SK-N-SH treated with all-trans-retinoic acid at 6 μM for 48 hours (cell line): ENCODE measurements at regions not wholly inside any gene's neighbourhood (a gene's known extent, or its start where the extent isn't known, plus 50 kb on each side); places are given as distances from the start of the nearest gene placed in this dataset.

ENCODE experiments used
- CSDC2 ChIP-seq: fragments of 250-450 bp; sonication (Bioruptor Pico); IDR thresholded peaks from 2 replicates; pipeline ENCODE4 v1.5.0; 2020; ENCODE audit warnings: mild to moderate bottlenecking, moderate library complexity
- ESRRG ChIP-seq: fragments of 250-450 bp; sonication (Bioruptor Pico); IDR thresholded peaks from 2 replicates; pipeline ENCODE4 v1.6.1; 2021; ENCODE audit warnings: mild to moderate bottlenecking
- OSR1 ChIP-seq: fragments of 250-450 bp; sonication (Bioruptor Pico); IDR thresholded peaks from 2 replicates; pipeline ENCODE4 v1.8.0; 2022; ENCODE audit warnings: moderate library complexity, mild to moderate bottlenecking, inconsistent platforms
- RARB ChIP-seq: fragments of 250-450 bp; sonication (Bioruptor Pico); IDR thresholded peaks from 2 replicates; pipeline ENCODE4 v1.8.0; 2021; ENCODE audit warnings: mild to moderate bottlenecking, moderate library complexity
- TOX ChIP-seq: fragments of 250-450 bp; sonication (Bioruptor Pico); IDR thresholded peaks from 2 replicates; pipeline ENCODE4 v1.8.0; 2021; ENCODE audit warnings: mild to moderate bottlenecking, moderate library complexity, borderline replicate concordance
- ZC3H10 ChIP-seq: fragments of 250-450 bp; sonication (Bioruptor Pico); IDR thresholded peaks from 2 replicates; pipeline ENCODE4 v1.5.1; 2021; ENCODE audit warnings: mild to moderate bottlenecking, moderate library complexity
- ZFP3 ChIP-seq: fragments of 250-450 bp; sonication (Bioruptor Pico); IDR thresholded peaks from 2 replicates; pipeline ENCODE4 v1.5.0; 2020; ENCODE audit warnings: mild to moderate bottlenecking, moderate library complexity
- TF ChIP-seq, protein P1 (sequence below): fragments of 250-450 bp; sonication (Bioruptor Pico); IDR thresholded peaks from 2 replicates; pipeline ENCODE4 v1.8.0; 2020; ENCODE audit warnings: mild to moderate bottlenecking, moderate library complexity, borderline replicate concordance

DNA sequence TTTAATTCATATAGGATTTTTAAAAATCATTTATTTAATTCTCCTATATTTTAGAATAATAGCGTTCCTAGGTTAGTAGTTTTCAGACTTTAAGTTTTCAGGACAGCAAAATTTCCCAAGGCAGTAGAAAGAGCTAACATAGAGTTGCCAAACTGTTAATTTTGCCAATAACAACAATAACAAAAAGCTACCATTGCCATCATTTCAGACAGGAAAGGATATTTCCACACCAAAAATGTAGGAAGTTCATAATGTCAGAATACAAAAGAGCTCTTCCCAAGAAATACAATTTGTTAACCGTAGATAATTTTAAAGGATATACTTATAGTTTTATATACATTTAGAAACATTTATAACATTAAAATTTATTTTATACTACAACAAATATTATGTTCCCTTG lies 81.4 kb upstream of the EEA1 start:
- TF ChIP-seq, protein P1, sequence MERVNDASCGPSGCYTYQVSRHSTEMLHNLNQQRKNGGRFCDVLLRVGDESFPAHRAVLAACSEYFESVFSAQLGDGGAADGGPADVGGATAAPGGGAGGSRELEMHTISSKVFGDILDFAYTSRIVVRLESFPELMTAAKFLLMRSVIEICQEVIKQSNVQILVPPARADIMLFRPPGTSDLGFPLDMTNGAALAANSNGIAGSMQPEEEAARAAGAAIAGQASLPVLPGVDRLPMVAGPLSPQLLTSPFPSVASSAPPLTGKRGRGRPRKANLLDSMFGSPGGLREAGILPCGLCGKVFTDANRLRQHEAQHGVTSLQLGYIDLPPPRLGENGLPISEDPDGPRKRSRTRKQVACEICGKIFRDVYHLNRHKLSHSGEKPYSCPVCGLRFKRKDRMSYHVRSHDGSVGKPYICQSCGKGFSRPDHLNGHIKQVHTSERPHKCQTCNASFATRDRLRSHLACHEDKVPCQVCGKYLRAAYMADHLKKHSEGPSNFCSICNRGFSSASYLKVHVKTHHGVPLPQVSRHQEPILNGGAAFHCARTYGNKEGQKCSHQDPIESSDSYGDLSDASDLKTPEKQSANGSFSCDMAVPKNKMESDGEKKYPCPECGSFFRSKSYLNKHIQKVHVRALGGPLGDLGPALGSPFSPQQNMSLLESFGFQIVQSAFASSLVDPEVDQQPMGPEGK (CRISPR knock-in tag) = no peak
- TF ChIP-seq RARB (CRISPR knock-in tag) (no peak), TOX (CRISPR knock-in tag) (no peak), ZFP3 (CRISPR knock-in tag) (no peak), ESRRG (CRISPR knock-in tag) (no peak), ZC3H10 (no peak), CSDC2 (no peak), OSR1 (no peak)
